D721Med (cell line): ENCODE measurements at regions not wholly inside any gene's neighbourhood (a gene's known extent, or its start where the extent isn't known, plus 50 kb on each side); places are given as distances from the start of the nearest gene placed in this dataset.
"Not testable (repeated sequence)": the region's sequence is repeated elsewhere in the genome, so short reads cannot be mapped to it uniquely, and the experiment has no call there.

Source experiments
- DNase-seq: peaks from one replicate; pipeline ENCODE4 v3.0.0; 2011; ENCODE audit warnings: low spot score; ENCODE audit not compliant: insufficient read length
- FAIRE-seq: peaks from 2 replicates; lab custom pipeline; 2011; peaks lifted over from hg19 to GRCh38; lab: Jason Lieb, UNC
- TF ChIP-seq, protein P1 (sequence below): IDR thresholded peaks from 2 replicates; pipeline ENCODE4 v1.5.1; 2012; ENCODE audit warnings: mild to moderate bottlenecking, control low read depth; ENCODE audit not compliant: insufficient read depth; ENCODE audit errors: missing control alignments

DNA sequence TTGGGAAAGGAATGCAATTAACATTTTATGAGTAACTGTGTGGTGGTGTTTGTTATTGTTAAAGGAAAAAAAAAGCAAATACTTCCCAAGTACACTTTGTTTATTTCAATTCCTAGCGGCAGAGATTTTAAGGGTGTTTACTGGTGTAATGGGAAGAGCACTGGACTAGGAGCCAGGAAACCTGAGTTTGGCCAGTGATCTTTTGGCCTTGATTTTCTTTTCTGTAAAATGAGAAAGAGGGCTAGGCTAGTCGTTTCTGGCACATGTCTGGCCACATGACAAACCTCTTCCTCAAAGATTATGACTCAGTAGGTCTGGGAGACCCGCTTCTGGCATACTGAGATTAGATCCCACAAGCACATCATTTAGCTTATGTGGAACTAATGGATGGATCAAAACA lies 428.1 kb upstream of the NOX3 start:
- TF ChIP-seq, protein P1, sequence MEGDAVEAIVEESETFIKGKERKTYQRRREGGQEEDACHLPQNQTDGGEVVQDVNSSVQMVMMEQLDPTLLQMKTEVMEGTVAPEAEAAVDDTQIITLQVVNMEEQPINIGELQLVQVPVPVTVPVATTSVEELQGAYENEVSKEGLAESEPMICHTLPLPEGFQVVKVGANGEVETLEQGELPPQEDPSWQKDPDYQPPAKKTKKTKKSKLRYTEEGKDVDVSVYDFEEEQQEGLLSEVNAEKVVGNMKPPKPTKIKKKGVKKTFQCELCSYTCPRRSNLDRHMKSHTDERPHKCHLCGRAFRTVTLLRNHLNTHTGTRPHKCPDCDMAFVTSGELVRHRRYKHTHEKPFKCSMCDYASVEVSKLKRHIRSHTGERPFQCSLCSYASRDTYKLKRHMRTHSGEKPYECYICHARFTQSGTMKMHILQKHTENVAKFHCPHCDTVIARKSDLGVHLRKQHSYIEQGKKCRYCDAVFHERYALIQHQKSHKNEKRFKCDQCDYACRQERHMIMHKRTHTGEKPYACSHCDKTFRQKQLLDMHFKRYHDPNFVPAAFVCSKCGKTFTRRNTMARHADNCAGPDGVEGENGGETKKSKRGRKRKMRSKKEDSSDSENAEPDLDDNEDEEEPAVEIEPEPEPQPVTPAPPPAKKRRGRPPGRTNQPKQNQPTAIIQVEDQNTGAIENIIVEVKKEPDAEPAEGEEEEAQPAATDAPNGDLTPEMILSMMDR, result no peak
- DNase-seq, result no peak
- FAIRE-seq, result no peak

DNA sequence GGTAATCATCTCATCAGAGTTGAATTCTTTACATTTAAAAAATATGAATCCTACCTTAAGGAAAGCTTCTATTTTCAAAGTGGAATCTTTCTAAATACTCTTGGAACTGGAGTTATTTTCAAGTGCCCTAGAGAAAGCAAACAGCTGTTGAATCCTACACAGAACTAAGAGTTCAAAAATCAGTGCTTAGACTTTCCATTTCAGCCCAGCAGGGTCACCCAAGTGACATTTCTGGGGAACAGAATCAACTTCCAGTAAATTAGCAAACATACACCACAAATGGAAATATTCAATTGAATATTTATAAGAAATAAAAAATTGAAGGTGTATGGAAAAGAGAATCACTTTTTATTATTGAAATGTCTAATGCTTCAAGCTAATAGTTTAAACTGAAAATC lies 427.7 kb upstream of the NOX3 start:
- DNase-seq, result no peak
- TF ChIP-seq, protein P1, result no peak
- FAIRE-seq, result no peak

DNA sequence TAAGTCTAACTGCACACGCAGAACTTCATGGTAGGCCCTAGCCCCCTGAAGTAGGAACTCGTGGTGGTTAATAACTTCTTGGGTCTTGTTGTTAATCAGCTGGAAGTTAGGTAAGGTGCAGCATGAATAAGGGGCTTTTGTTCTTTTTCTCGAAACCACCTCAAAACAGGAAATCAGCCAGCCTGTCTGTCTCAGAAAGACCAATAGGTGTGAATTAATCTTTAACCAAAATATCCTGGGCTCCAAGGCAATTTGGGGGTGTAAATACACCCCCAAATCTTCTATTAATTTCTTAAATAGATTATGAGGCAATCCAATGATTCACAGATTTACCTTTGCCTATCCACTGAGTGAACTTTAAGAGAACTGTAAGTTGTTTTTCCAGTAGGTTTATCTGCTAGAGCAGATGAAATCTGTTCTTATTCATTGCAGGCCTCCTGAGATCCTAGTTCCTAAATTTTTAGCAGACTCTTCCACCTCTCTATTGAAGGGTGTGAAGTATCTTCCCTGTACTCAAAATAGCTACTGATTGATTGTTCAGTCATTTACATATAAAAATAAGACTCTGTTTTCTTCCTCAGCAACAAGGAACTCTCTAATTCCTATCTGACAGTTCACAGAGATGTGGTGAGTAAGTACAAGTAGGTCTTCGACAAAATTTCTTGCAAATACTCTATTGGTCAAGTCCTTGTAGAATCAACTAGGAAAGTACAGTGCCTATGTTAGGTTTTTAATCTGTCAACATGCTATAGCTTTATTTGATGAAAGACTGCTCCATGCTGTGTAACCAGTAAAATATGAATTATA lies 427.1 kb upstream of the NOX3 start:
- FAIRE-seq (no peak), DNase-seq (no peak)
- TF ChIP-seq, protein P1, result no peak

DNA sequence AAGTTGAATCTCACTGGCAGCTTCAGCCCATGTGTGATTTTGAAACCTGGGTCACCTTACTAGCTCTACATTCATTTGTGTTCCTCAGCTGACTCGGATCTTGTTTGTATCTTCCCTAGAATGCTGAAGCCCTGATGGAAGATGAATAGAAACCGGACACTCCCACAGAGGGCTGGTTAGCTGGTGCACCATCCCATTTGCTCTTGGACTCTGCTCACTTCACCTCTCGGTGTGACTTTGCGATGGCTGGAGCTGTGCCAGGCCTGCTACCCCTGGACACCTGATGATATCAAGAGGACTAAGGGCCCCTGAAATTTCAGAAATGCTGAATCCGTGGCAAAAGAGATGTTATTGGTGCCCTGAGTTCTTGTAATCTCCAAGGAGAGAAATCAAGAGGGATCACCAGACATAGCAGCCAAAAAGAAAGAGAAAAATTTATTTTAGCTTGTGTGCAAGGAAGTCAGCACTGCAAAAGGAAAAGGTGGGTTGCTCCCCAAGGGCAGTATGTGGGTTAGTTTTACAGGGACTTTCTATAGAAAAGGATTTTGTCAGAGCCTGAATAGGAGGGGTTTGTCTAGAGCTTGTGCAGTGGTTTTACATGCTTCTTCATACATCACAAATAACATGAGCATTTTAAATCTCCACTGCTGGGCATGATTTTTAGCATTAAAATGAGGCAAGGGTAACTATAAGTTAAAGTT lies 426.3 kb upstream of the NOX3 start:
- DNase-seq, result no peak
- no peak for FAIRE-seq
- TF ChIP-seq, protein P1, result no peak

DNA sequence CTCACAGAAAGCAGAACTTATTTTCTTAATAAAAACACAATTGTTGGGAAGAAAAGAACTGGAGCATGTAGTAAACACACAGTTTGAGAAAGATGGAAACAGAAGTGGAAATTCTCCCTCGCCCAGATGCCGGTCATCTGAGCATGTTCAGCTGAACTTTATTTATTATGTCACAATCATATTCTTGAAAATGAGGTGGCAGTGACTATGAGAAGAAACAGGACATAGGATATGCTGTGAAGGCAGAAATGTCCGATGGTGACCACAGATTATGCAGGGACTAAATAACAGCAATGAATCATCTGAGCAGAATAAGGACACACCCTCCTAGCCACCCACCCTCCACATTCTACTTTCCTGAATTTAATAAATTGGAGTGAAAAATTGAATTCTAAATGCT lies 425.3 kb upstream of the NOX3 start:
- DNase-seq (no peak), FAIRE-seq (no peak)
- TF ChIP-seq, protein P1, result no peak

DNA sequence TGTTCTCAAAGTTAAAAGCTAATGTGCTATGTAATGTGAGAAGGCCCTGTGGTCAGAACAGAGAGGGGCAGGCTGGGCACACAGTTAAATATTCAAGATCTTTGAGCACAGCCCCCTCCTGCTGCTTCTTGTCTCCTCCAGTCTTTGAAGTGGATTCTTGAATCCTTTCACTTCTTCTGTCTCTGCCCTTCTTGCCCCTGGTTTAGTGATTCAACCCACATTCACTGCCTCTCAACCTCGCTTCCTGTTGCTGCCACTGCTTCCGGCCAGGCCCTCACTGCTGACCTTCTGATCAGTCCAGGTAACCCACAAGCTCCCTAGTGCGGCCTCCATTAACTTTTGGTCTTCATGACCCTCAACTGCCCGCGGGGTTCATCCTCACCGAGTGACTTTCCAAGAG lies 417.3 kb upstream of the NOX3 start:
- DNase-seq (no peak), FAIRE-seq (no peak)
- TF ChIP-seq, protein P1, result no peak

DNA sequence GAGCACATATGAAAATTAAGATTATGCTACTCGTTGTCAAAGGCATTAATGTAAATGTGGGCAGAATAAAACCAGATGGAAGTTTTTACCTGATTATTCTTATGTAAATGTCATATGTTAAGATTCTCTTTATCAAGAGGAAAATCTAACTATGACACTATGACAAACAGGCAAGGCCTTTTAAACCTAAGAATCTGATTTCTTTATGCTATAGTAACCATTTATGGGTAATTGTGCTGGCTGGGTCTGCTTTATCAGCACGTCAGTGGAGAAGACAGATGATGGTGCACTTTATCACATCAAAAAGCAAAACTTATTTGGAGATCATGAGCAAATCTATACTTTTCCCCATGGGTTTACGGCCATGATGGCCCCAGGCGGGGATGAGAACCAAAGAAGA lies 412.0 kb upstream of the NOX3 start:
- no peak for DNase-seq

DNA sequence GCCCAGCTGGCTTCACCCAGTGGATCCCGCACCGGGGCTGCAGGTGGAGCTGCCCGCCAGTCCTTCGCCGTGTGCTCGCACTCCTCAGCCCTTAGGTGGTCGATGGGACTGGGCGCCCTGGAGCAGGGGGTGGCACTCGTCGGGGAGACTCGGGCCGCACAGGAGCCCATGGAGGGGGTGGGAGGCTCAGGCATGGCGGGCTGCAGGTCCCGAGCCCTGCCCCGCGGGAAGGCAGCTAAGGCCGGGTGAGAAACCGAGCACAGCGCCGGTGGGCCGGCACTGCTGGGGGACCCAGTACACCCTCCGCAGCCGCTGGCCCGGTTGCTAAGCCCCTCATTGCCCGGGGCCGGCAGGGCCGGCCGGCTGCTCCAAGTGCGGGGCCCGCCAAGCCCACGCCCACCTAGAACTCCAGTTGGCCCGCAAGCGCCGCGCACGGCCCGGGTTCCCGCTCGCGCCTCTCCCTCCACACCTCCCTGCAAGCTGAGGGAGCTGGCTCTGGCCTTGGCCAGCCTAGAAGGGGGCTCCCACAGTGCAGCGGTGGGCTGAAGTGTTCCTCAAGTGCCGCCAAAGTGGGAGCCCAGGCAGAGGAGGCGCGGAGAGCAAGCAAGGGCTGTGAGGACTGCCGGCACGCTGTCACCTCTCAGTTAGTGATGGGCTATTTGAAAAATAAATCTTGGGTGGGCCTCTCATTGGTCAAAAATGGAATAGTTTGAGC lies 411.2 kb upstream of the NOX3 start:
- not testable (repeated sequence) for DNase-seq

More for the DNA sequence above, 412.0 kb upstream of the NOX3 start:
- TF ChIP-seq, protein P1, result no peak
- FAIRE-seq, result no peak

More for the DNA sequence above, 411.2 kb upstream of the NOX3 start:
- FAIRE-seq, result not testable (repeated sequence)
